ENCODE measurements at regions not wholly inside any gene's neighbourhood (a gene's known extent, or its start where the extent isn't known, plus 50 kb on each side); places are given as distances from the start of the nearest gene placed in this dataset.
"Not testable (repeated sequence)": the region's sequence is repeated elsewhere in the genome, so short reads cannot be mapped to it uniquely, and the experiment has no call there.

- no peak for TF ChIP-seq CTCF (IDR thresholded peaks at IDR 0.05)
Observed at GRCh38 chr9:12416716-12417115, 276.5 kb upstream of the TYRP1 start.

DNA sequence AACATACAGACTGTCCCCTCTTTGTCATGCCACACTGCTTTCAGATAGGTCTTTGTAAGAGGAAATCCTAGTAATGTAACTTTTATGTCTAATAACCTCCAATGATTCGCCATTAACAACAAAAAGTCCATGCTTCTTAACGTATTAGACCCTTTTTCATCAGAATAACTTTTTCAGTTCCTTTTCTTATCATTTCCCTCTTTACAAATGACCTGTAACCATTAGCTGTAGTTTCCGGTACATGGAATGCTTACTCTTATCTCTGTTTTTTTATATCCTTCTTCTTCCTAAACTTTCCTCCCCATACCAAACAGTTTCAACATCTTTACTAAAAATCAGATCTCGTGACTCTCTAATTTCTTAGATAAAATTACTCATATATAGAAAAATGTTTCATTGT, 268.9 kb upstream of the TYRP1 start:
- Histone ChIP-seq H3K4me3 (no peak overlapping the region), H3K27ac (no peak overlapping the region)
- no peak for TF ChIP-seq CTCF (IDR thresholded peaks at IDR 0.05)
- DNase-seq (ENCODE audit: low spot score): no peak

More at GRCh38 chr9:12416716-12417115, 276.5 kb upstream of the TYRP1 start:
- Histone ChIP-seq H3K4me3 (no peak overlapping the region), H3K27ac (no peak overlapping the region)
- DNase-seq (ENCODE audit: low spot score): no peak

GRCh38 chr9:12425878-12426864, 267.0 kb upstream of the TYRP1 start:
- Histone ChIP-seq H3K27ac (no peak overlapping the region), H3K4me3 (no peak overlapping the region)
- no peak for DNase-seq (ENCODE audit: low spot score)
- TF ChIP-seq CTCF (IDR thresholded peaks at IDR 0.05): no peak

DNA sequence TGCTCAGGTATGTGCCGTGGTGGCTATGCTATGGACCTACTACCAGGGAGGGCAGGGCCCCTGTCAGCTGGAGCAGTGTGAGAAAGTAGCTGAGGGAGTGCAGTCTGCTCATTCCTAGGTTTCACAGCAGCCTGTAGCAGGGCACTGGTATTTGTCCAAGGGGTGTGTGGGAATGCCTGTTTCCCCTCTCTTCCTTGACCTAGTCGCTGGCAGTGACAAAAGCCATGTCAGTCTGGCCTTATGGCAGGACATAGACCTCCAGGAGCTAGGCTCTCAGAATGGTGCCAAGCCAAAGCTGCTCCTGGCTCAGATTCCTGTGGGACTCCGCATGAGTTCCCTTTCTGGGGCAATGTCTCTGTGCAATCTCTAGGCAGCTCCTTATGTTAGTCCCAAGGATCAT, 253.9 kb upstream of the TYRP1 start:
- no peak for DNase-seq (ENCODE audit: low spot score)
- Histone ChIP-seq H3K4me3 (no peak overlapping the region), H3K27ac (no peak overlapping the region)
- no peak for TF ChIP-seq CTCF (IDR thresholded peaks at IDR 0.05)

- H3K4me3 ChIP-seq; DNase-seq (ENCODE audit: low spot score); H3K27ac ChIP-seq: not testable (repeated sequence)
Observed at GRCh38 chr9:12441080-12441479, 252.1 kb upstream of the TYRP1 start.

DNA sequence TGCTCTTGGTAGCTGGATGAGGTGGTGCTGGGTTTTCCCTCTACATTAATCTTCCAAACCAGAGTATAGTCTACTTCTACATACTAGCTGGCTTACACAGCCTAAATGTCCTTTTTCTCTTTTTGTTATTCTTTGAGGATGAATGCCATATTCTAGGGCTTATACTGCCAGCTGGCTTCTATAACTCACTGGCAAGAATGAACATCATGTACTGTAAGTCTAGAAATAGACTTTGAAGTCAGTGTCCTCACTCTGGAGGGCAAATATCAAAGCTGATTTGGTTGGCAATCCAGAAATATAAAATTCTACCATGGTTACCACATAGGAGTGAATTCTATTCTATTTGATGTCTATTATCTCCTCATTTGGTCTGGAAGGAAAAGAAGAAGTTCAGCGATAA, 251.7 kb upstream of the TYRP1 start:
- Histone ChIP-seq H3K27ac (no peak overlapping the region), H3K4me3 (no peak overlapping the region)
- no peak for TF ChIP-seq CTCF (IDR thresholded peaks at IDR 0.05)
- DNase-seq (ENCODE audit: low spot score): no peak

DNA sequence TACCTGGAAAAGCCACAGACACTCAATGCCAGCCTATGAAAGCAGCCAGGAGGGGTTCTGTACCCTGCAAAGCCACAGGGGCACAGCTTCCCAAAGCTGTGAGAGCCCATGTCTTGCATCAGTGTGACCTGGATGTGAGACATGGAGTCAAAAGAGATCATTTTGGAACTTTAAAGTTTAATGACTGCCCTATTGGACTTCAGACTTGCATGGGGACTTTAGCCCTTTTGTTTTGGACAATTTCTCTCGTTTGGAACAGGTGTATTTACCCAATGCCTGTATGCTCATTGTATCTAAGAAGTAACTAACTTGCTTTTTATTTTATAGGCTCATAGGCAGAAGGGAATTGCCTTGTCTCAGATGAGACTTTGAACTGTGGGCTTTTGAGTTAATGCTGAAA, 244.9 kb upstream of the TYRP1 start:
- Histone ChIP-seq H3K27ac (no peak overlapping the region), H3K4me3 (no peak overlapping the region)
- TF ChIP-seq CTCF (IDR thresholded peaks at IDR 0.05): no peak
- no peak for DNase-seq (ENCODE audit: low spot score)

All from coronary artery (tissue), 2 donors.